CD4-positive, alpha-beta memory T cell (primary cell): ENCODE measurements at regions not wholly inside any gene's neighbourhood (a gene's known extent, or its start where the extent isn't known, plus 50 kb on each side); places are given as distances from the start of the nearest gene placed in this dataset.

Experiments used
- CTCF ChIA-PET: fragments of 350-600 bp; sonication (Branson Sonifier 250); formaldehyde crosslinking; loops from one replicate; lab custom pipeline; 2021; ENCODE audit warnings: inconsistent platforms; ENCODE audit not compliant: partially characterized antibody; lab: Charles Lee
- POLR2A ChIA-PET: fragments of 350-600 bp; sonication (Branson Sonifier 250); formaldehyde crosslinking; loops from one replicate; lab custom pipeline; 2021; ENCODE audit not compliant: partially characterized antibody; lab: Charles Lee
- DNase-seq, 5 donors: peaks; one replicate each; pipeline versions ENCODE4 v3.0.0 to v3.0.0-alpha.2; 2020 to 2022; ENCODE audit warnings: mixed read lengths in 1 of 5
- H3K27ac ChIP-seq: one replicate; pipeline ENCODE4 v1.7.0; 2013; ENCODE audit warnings: low read depth, low read length
- H3K27me3 ChIP-seq: 2 replicates; pipeline ENCODE4 v1.7.0; 2013; ENCODE audit warnings: mild to moderate bottlenecking, low read length, moderate library complexity; ENCODE audit not compliant: insufficient read depth
- H3K36me3 ChIP-seq: 2 replicates; pipeline ENCODE4 v1.7.0; 2013; ENCODE audit warnings: mild to moderate bottlenecking, low read length, moderate library complexity; ENCODE audit not compliant: insufficient read depth
- H3K4me1 ChIP-seq: 2 replicates; pipeline ENCODE4 v1.7.0; 2013; ENCODE audit warnings: mild to moderate bottlenecking, low read length, moderate library complexity; ENCODE audit not compliant: insufficient read depth
- H3K4me3 ChIP-seq, 2 donors: one replicate each; pipeline ENCODE4 v1.7.0; 2013; ENCODE audit warnings: low read length in 2 of 2, mild to moderate bottlenecking in 1 of 2
- H3K9me3 ChIP-seq, 2 donors: one replicate each; pipeline ENCODE4 v1.7.0; 2013; ENCODE audit warnings: low read length in 2 of 2, control low read depth in 1 of 2; ENCODE audit not compliant: control insufficient read depth in 1 of 2
- H3K27ac Mint-ChIP-seq, 7 donors: one replicate each; pipeline ENCODE4 v1.8.0; 2020 to 2021; ENCODE audit warnings: mixed read lengths in 7 of 7, mild to moderate bottlenecking in 6 of 7, inconsistent platforms in 3 of 7, moderate library complexity in 3 of 7
- H3K27me3 Mint-ChIP-seq, 2 donors: one replicate each; pipeline ENCODE4 v1.8.0; 2020 to 2021; ENCODE audit warnings: mixed read lengths in 2 of 2
- H3K36me3 Mint-ChIP-seq, 2 donors: one replicate each; pipeline ENCODE4 v1.8.0; 2020 to 2021; ENCODE audit warnings: mixed read lengths in 2 of 2, inconsistent platforms in 1 of 2, mild to moderate bottlenecking in 1 of 2
- H3K4me1 Mint-ChIP-seq, 4 donors: one replicate each; pipeline ENCODE4 v1.8.0; 2020 to 2021; ENCODE audit warnings: mixed read lengths in 4 of 4, mild to moderate bottlenecking in 1 of 4
- H3K4me3 Mint-ChIP-seq, 8 donors: one replicate each; pipeline ENCODE4 v1.8.0; 2020 to 2021; ENCODE audit warnings: mixed read lengths in 8 of 8, mild to moderate bottlenecking in 7 of 8, moderate library complexity in 6 of 8, inconsistent platforms in 3 of 8
- H3K9me3 Mint-ChIP-seq, 8 donors: one replicate each; pipeline ENCODE4 v1.8.0; 2020 to 2021; ENCODE audit warnings: mixed read lengths in 8 of 8, mild to moderate bottlenecking in 5 of 8, inconsistent platforms in 3 of 8, moderate library complexity in 1 of 8
- intact Hi-C: fragments of 100-400 bp; cut with micrococcal nuclease; formaldehyde crosslinking; loops from one replicate; pipeline ENCODE4 v1.15.1; 2023

- CTCF ChIA-PET = no interaction called here
These were observed 233.0 kb downstream of the MREG start for GRCh38 chr2:215780313-215780712.

GRCh38 chr2:215779912-215780311 lies 233.4 kb downstream of the MREG start:
- peaks cover 0 to 2% (median 0%) of the 10 kb centered on the region in 8 donors for H3K9me3 Mint-ChIP-seq
- no peak overlapping the region for H3K4me3 Mint-ChIP-seq
- no peak overlapping the region for H3K4me3 ChIP-seq
- no peak overlapping the region for H3K27ac ChIP-seq
- H3K36me3 ChIP-seq = no peaks in the 10 kb centered on the region
- CTCF ChIA-PET = no interaction called here
- H3K27ac Mint-ChIP-seq = no peak overlapping the region
- POLR2A ChIA-PET = no interaction called here
- no peaks in the 10 kb centered on the region for H3K4me1 ChIP-seq
- no peaks in the 10 kb centered on the region for H3K9me3 ChIP-seq
- no peaks in the 10 kb centered on the region for H3K4me1 Mint-ChIP-seq
- peaks cover 1 to 3% of the 10 kb centered on the region in 2 donors for H3K27me3 Mint-ChIP-seq
- no peaks in the 10 kb centered on the region for H3K36me3 Mint-ChIP-seq
- DNase-seq = no peak
- no peaks in the 10 kb centered on the region for H3K27me3 ChIP-seq
- intact Hi-C loops = no loop called here

More at GRCh38 chr2:215780313-215780712, 233.0 kb downstream of the MREG start:
- POLR2A ChIA-PET = no interaction called here
- DNase-seq = no peak
- Histone ChIP-seq H3K4me1 (no peaks in the 10 kb centered on the region), H3K36me3 (no peaks in the 10 kb centered on the region), H3K4me3 (no peak overlapping the region), H3K27me3 (no peaks in the 10 kb centered on the region), H3K9me3 (no peaks in the 10 kb centered on the region), H3K27ac (no peak overlapping the region)
- Mint-ChIP-seq H3K4me3 (no peak overlapping the region), H3K36me3 (no peaks in the 10 kb centered on the region), H3K27me3 (peaks cover 1 to 3% of the 10 kb centered on the region in 2 donors), H3K9me3 (peaks cover 0 to 2% (median 0%) of the 10 kb centered on the region in 8 donors), H3K27ac (no peak overlapping the region), H3K4me1 (no peaks in the 10 kb centered on the region)
- intact Hi-C loops = no loop called here

GRCh38 chr2:215777465-215778044 lies 235.8 kb downstream of the MREG start:
- POLR2A ChIA-PET = no interaction called here
- Mint-ChIP-seq H3K27me3 (peaks cover 4 to 5% of the 10 kb centered on the region in 2 donors), H3K4me1 (no peaks in the 10 kb centered on the region), H3K36me3 (no peaks in the 10 kb centered on the region), H3K27ac (no peak overlapping the region), H3K4me3 (no peak overlapping the region), H3K9me3 (peaks cover 0 to 2% (median 0%) of the 10 kb centered on the region in 8 donors)
- CTCF ChIA-PET = interaction anchor here (0.7 kb wide), 1 partner anchor 180 kb away, joined by 3 read pairs; no protein-coding TSS in a partner anchor
- Histone ChIP-seq H3K4me1 (no peaks in the 10 kb centered on the region), H3K27ac (no peak overlapping the region), H3K4me3 (no peak overlapping the region), H3K36me3 (no peaks in the 10 kb centered on the region), H3K27me3 (no peaks in the 10 kb centered on the region), H3K9me3 (no peaks in the 10 kb centered on the region)
- intact Hi-C loops = no loop called here
- DNase-seq = no peak

- Mint-ChIP-seq H3K27ac (peak overlapping the region in 1 of 7 donors; percentile 26), H3K4me3 (no peak overlapping the region), H3K36me3 (no peaks in the 10 kb centered on the region), H3K9me3 (peaks cover 0 to 2% (median 0%) of the 10 kb centered on the region in 8 donors), H3K27me3 (peaks cover 4 to 5% of the 10 kb centered on the region in 2 donors), H3K4me1 (no peaks in the 10 kb centered on the region)
- POLR2A ChIA-PET = no interaction called here
- H3K27me3 ChIP-seq = no peaks in the 10 kb centered on the region
- no peaks in the 10 kb centered on the region for H3K9me3 ChIP-seq
- no peak overlapping the region for H3K4me3 ChIP-seq
- no peak for DNase-seq
- H3K27ac ChIP-seq = no peak overlapping the region
- H3K4me1 ChIP-seq = no peaks in the 10 kb centered on the region
- CTCF ChIA-PET = interaction anchor here (0.8 to 1.3 kb wide), 2 partner anchors 22 to 382 kb away, joined by 3 to 5 read pairs; no protein-coding TSS in a partner anchor
- no peaks in the 10 kb centered on the region for H3K36me3 ChIP-seq
- intact Hi-C loops = no loop called here
These were observed 238.2 kb downstream of the MREG start for GRCh38 chr2:215775106-215775505.

GRCh38 chr2:215773728-215774127 lies 239.6 kb downstream of the MREG start:
- H3K27me3 ChIP-seq = no peaks in the 10 kb centered on the region
- no peaks in the 10 kb centered on the region for H3K4me1 Mint-ChIP-seq
- no peaks in the 10 kb centered on the region for H3K4me1 ChIP-seq
- H3K27ac Mint-ChIP-seq = no peak overlapping the region
- H3K36me3 Mint-ChIP-seq = no peaks in the 10 kb centered on the region
- peaks cover 4 to 5% of the 10 kb centered on the region in 2 donors for H3K27me3 Mint-ChIP-seq
- no peaks in the 10 kb centered on the region for H3K9me3 ChIP-seq
- DNase-seq = no peak
- ChIA-PET CTCF (interaction anchor here (0.5 to 1.3 kb wide), 2 partner anchors 13 to 23 kb away, joined by 3 to 5 read pairs; no protein-coding TSS in a partner anchor), POLR2A (no interaction called here)
- H3K4me3 ChIP-seq = no peak overlapping the region
- H3K4me3 Mint-ChIP-seq = no peak overlapping the region
- H3K27ac ChIP-seq = no peak overlapping the region
- H3K36me3 ChIP-seq = no peaks in the 10 kb centered on the region
- intact Hi-C loops = no loop called here
- peaks cover 0 to 2% (median 0%) of the 10 kb centered on the region in 8 donors for H3K9me3 Mint-ChIP-seq

GRCh38 chr2:215772634-215773563 lies 240.5 kb downstream of the MREG start:
- H3K36me3 ChIP-seq = no peaks in the 10 kb centered on the region
- H3K27ac ChIP-seq = no peak overlapping the region
- no peaks in the 10 kb centered on the region for H3K4me1 ChIP-seq
- no peaks in the 10 kb centered on the region for H3K9me3 ChIP-seq
- H3K36me3 Mint-ChIP-seq = no peaks in the 10 kb centered on the region
- H3K4me3 Mint-ChIP-seq = no peak overlapping the region
- DNase-seq = no peak
- H3K27ac Mint-ChIP-seq = no peak overlapping the region
- no peaks in the 10 kb centered on the region for H3K4me1 Mint-ChIP-seq
- no peaks in the 10 kb centered on the region for H3K27me3 ChIP-seq
- ChIA-PET POLR2A (no interaction called here), CTCF (no interaction called here)
- no peak overlapping the region for H3K4me3 ChIP-seq
- H3K27me3 Mint-ChIP-seq = peaks cover 8 to 10% of the 10 kb centered on the region in 2 donors
- intact Hi-C loops = no loop called here
- H3K9me3 Mint-ChIP-seq = peaks cover 0 to 3% (median 0%) of the 10 kb centered on the region in 8 donors

GRCh38 chr2:215772003-215772402 lies 241.3 kb downstream of the MREG start:
- Mint-ChIP-seq H3K4me3 (no peak overlapping the region), H3K27me3 (peaks cover 9 to 10% of the 10 kb centered on the region in 2 donors), H3K27ac (no peak overlapping the region), H3K4me1 (no peaks in the 10 kb centered on the region), H3K9me3 (peaks cover 0 to 4% (median 0%) of the 10 kb centered on the region in 8 donors), H3K36me3 (no peaks in the 10 kb centered on the region)
- H3K27me3 ChIP-seq = no peaks in the 10 kb centered on the region
- intact Hi-C loops = no loop called here
- H3K36me3 ChIP-seq = no peaks in the 10 kb centered on the region
- no peak overlapping the region for H3K4me3 ChIP-seq
- POLR2A ChIA-PET = no interaction called here
- CTCF ChIA-PET = no interaction called here
- H3K27ac ChIP-seq = no peak overlapping the region
- H3K9me3 ChIP-seq = no peaks in the 10 kb centered on the region
- no peak for DNase-seq
- H3K4me1 ChIP-seq = no peaks in the 10 kb centered on the region
